CD14-positive monocyte (primary cell): ENCODE measurements at regions not wholly inside any gene's neighbourhood (a gene's known extent, or its start where the extent isn't known, plus 50 kb on each side); places are given as distances from the start of the nearest gene placed in this dataset.

Experiments
- DNase-seq, 3 donors: peaks; one replicate each; pipeline ENCODE4 v3.0.0-alpha.2; 2011 to 2022
- H2AFZ ChIP-seq: 2 replicates; pipeline ENCODE4 v1.6.0; 2012; ENCODE audit warnings: mild to moderate bottlenecking, low read depth, low read length, inconsistent platforms; ENCODE audit not compliant: insufficient read depth, poor library complexity, severe bottlenecking
- H3K27ac ChIP-seq, 2 donors: 1 replicate in 1 of 2; 2 replicates in 1 of 2; pipeline ENCODE4 v1.5.1; 2012 to 2013; ENCODE audit warnings: low read length in 2 of 2, control low read depth in 1 of 2, inconsistent platforms in 1 of 2, low read depth in 1 of 2, mild to moderate bottlenecking in 1 of 2
- H3K27me3 ChIP-seq, 2 donors: one replicate each; pipeline versions ENCODE4 v1.6.0 to v1.6.1; 2011 to 2013; ENCODE audit warnings: low read length in 2 of 2; ENCODE audit not compliant: control insufficient read depth in 2 of 2, insufficient read depth in 2 of 2
- H3K36me3 ChIP-seq, 2 donors: replicated peaks in 1 of 2; 1 replicate in 1 of 2; 2 replicates in 1 of 2; pipeline versions ENCODE4 v1.5.1 to v1.6.1; 2012 to 2013; ENCODE audit warnings: low read length in 2 of 2, control low read depth in 1 of 2, inconsistent platforms in 1 of 2, mild to moderate bottlenecking in 1 of 2; ENCODE audit not compliant: insufficient read depth in 2 of 2, control insufficient read depth in 1 of 2
- H3K4me1 ChIP-seq, 2 donors: 1 replicate in 1 of 2; 2 replicates in 1 of 2; pipeline versions ENCODE4 v1.5.1 to v1.6.1; 2012 to 2013; ENCODE audit warnings: low read length in 2 of 2, control low read depth in 1 of 2, inconsistent platforms in 1 of 2, mild to moderate bottlenecking in 1 of 2, moderate library complexity in 1 of 2; ENCODE audit not compliant: insufficient read depth in 2 of 2, control insufficient read depth in 1 of 2
- H3K4me2 ChIP-seq: replicated peaks from 2 replicates; pipeline ENCODE3; 2012; ENCODE audit warnings: low read length, moderate library complexity, mild to moderate bottlenecking; ENCODE audit not compliant: poor library complexity, severe bottlenecking; ENCODE audit errors: extremely low read depth
- H3K4me3 ChIP-seq, 3 experiments: fragments of 200-600 bp in 1 of 3; sonication (generic) in 1 of 3; replicated peaks in 1 of 3; 1 replicate in 2 of 3; 2 replicates in 1 of 3; pipeline ENCODE4 v1.5.1; 2011 to 2013; ENCODE audit warnings: low read length in 3 of 3, mild to moderate bottlenecking in 3 of 3, control low read depth in 2 of 3, low read depth in 2 of 3, inconsistent platforms in 1 of 3, moderate library complexity in 1 of 3
- H3K79me2 ChIP-seq: 2 replicates; pipeline ENCODE4 v1.6.0; 2012; ENCODE audit warnings: mild to moderate bottlenecking, control low read depth, inconsistent platforms, low read length, moderate library complexity; ENCODE audit not compliant: insufficient read depth
- H3K9ac ChIP-seq: 2 replicates; pipeline ENCODE4 v1.6.0; 2017; ENCODE audit warnings: low read length, mild to moderate bottlenecking; ENCODE audit not compliant: insufficient read depth, poor library complexity, severe bottlenecking
- H3K9me3 ChIP-seq, 2 donors: replicated peaks in 1 of 2; 1 replicate in 1 of 2; 2 replicates in 1 of 2; pipeline versions ENCODE4 v1.5.1 to v1.6.1; 2012 to 2013; ENCODE audit warnings: low read length in 2 of 2, control low read depth in 1 of 2; ENCODE audit not compliant: control insufficient read depth in 1 of 2, insufficient read depth in 1 of 2
- H4K20me1 ChIP-seq: 2 replicates; pipeline ENCODE4 v1.6.0; 2012; ENCODE audit warnings: mild to moderate bottlenecking, low read length, control low read depth, moderate library complexity; ENCODE audit not compliant: insufficient read depth
- H3K27ac Mint-ChIP-seq, 7 donors: one replicate each; pipeline ENCODE4 v1.8.0; 2020; ENCODE audit warnings: mild to moderate bottlenecking in 7 of 7, mixed read lengths in 7 of 7, moderate library complexity in 6 of 7, inconsistent platforms in 2 of 7
- H3K27me3 Mint-ChIP-seq, 3 donors: one replicate each; pipeline ENCODE4 v1.8.0; 2021 to 2022; ENCODE audit warnings: low read depth in 3 of 3, mild to moderate bottlenecking in 3 of 3, mixed read lengths in 3 of 3, moderate library complexity in 3 of 3, inconsistent platforms in 1 of 3
- H3K36me3 Mint-ChIP-seq, 2 donors: one replicate each; pipeline ENCODE4 v1.8.0; 2020; ENCODE audit warnings: mixed read lengths in 2 of 2, inconsistent platforms in 1 of 2, mild to moderate bottlenecking in 1 of 2
- H3K4me1 Mint-ChIP-seq: one replicate; pipeline ENCODE4 v1.8.0; 2020; ENCODE audit warnings: mild to moderate bottlenecking, mixed read lengths
- H3K4me3 Mint-ChIP-seq, 2 donors: one replicate each; pipeline ENCODE4 v1.8.0; 2020; ENCODE audit warnings: mild to moderate bottlenecking in 2 of 2, mixed read lengths in 2 of 2, moderate library complexity in 1 of 2
- H3K9me3 Mint-ChIP-seq, 7 donors: one replicate each; pipeline ENCODE4 v1.8.0; 2020 to 2022; ENCODE audit warnings: mixed read lengths in 7 of 7, mild to moderate bottlenecking in 6 of 7, moderate library complexity in 6 of 7, inconsistent platforms in 2 of 7
- WGBS: methylation state at CpG from one replicate; pipeline ENCODE4 v1.1.5; 2013; ENCODE audit warnings: missing lambda C conversion rate; ENCODE audit not compliant: insufficient coverage; 5-methylcytosine and 5-hydroxymethylcytosine counted together
- intact Hi-C, 2 donors: fragments of 100-400 bp; cut with micrococcal nuclease; formaldehyde crosslinking; loops; one replicate each; pipeline versions ENCODE4 v1.15.0 to v1.15.1; 2023
- TF ChIP-seq, protein P1 (sequence below): fragments of 200-600 bp; IDR thresholded peaks from one replicate; pipeline ENCODE4 v1.8.0; 2022; ENCODE audit warnings: antibody characterized with exemption, mild to moderate bottlenecking

DNA sequence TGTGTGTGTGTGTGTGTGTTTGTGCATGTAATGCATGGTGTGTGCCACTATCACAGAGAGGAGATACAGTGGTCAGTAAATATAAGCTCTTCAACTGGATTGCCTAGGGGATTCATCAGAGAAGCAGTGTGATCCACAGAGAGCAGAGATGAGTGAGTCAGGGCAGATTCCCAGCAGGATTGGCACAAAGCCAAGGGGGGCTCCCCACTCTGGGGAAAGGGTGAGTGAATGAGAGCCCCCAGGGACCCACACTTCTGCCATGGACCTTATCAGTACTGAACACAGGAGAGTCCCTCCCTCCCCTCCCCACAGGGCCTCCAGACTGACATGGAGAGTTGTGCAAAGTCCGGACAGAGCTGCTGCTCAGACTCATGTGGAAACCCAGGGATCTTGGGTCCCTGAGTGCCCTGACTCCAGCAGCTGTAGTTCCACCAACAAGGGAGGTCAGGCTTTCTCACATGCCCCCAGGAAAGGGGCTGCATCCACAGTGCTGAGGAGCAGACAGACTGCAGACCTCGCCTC, 748.8 kb downstream of the NR4A2 start:
- H3K4me3 Mint-ChIP-seq: no peak overlapping the region
- DNase-seq: no peak
- Histone ChIP-seq H3K79me2 (no peaks in the 10 kb centered on the region), H3K9ac (no peak overlapping the region), H3K4me1 (no peaks in the 10 kb centered on the region), H2AFZ (no peak overlapping the region), H3K27me3 (no peaks in the 10 kb centered on the region), H3K4me3 (no peak overlapping the region), H3K4me2 (no peak overlapping the region), H4K20me1 (no peaks in the 10 kb centered on the region), H3K9me3 (peaks cover 17 to 25% of the 10 kb centered on the region in 2 donors), H3K36me3 (no peaks in the 10 kb centered on the region), H3K27ac (no peak overlapping the region)
- no peak overlapping the region for H3K27ac Mint-ChIP-seq
- TF ChIP-seq, protein P1, sequence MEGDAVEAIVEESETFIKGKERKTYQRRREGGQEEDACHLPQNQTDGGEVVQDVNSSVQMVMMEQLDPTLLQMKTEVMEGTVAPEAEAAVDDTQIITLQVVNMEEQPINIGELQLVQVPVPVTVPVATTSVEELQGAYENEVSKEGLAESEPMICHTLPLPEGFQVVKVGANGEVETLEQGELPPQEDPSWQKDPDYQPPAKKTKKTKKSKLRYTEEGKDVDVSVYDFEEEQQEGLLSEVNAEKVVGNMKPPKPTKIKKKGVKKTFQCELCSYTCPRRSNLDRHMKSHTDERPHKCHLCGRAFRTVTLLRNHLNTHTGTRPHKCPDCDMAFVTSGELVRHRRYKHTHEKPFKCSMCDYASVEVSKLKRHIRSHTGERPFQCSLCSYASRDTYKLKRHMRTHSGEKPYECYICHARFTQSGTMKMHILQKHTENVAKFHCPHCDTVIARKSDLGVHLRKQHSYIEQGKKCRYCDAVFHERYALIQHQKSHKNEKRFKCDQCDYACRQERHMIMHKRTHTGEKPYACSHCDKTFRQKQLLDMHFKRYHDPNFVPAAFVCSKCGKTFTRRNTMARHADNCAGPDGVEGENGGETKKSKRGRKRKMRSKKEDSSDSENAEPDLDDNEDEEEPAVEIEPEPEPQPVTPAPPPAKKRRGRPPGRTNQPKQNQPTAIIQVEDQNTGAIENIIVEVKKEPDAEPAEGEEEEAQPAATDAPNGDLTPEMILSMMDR: no peak
- no peaks in the 10 kb centered on the region for H3K4me1 Mint-ChIP-seq
- WGBS: 89% methylated on average over 1 of the region's 2 CpGs
- H3K36me3 Mint-ChIP-seq: no peaks in the 10 kb centered on the region
- peaks cover 9 to 20% (median 10%) of the 10 kb centered on the region in 7 donors for H3K9me3 Mint-ChIP-seq
- peaks cover 0 to 3% (median 0%) of the 10 kb centered on the region in 3 donors for H3K27me3 Mint-ChIP-seq
- intact Hi-C loops: no loop called here

DNA sequence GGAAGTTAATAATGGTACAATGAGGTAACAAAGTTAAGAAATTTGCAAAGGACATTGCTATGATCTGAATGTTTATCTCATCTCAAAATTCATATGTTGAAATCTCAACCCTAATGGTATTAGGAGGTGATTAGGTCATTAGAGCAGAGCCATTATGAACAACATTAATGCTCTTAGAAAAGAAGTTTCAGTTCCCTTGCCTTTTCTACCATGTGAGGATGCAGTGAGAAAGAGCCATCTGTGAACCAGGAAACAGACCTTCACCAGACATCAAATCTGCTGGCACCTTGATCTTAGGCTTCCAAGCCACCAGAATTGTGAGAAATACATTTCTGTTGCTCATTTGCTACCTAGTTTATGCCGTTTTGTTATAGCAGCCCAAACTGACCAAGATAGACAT, 757.6 kb downstream of the NR4A2 start:
- TF ChIP-seq, protein P1: no peak
- WGBS: no CpG with 5 or more reads among the region's 1 CpG

More for the DNA sequence above, 757.6 kb downstream of the NR4A2 start:
- H4K20me1 ChIP-seq: no peaks in the 10 kb centered on the region
- Mint-ChIP-seq H3K4me1 (no peaks in the 10 kb centered on the region), H3K4me3 (no peak overlapping the region), H3K27ac (no peak overlapping the region), H3K27me3 (peaks cover 0 to 6% (median 0%) of the 10 kb centered on the region in 3 donors), H3K9me3 (peaks cover 5 to 17% (median 11%) of the 10 kb centered on the region in 7 donors), H3K36me3 (no peaks in the 10 kb centered on the region)
- H3K4me1 ChIP-seq: no peaks in the 10 kb centered on the region
- no peaks in the 10 kb centered on the region for H3K79me2 ChIP-seq
- no peak overlapping the region for H3K9ac ChIP-seq
- no peak overlapping the region for H3K27ac ChIP-seq
- intact Hi-C loops: no loop called here
- H3K27me3 ChIP-seq: no peaks in the 10 kb centered on the region
- no peak overlapping the region for H2AFZ ChIP-seq
- no peak for DNase-seq
- H3K4me3 ChIP-seq: no peak overlapping the region
- H3K4me2 ChIP-seq: no peak overlapping the region
- H3K36me3 ChIP-seq: no peaks in the 10 kb centered on the region
- H3K9me3 ChIP-seq: peaks cover 10 to 13% of the 10 kb centered on the region in 2 donors
